Endodermal cell (in vitro differentiated cells): ENCODE measurements at regions not wholly inside any gene's neighbourhood (a gene's known extent, or its start where the extent isn't known, plus 50 kb on each side); places are given as distances from the start of the nearest gene placed in this dataset.
"Not testable (repeated sequence)": the region's sequence is repeated elsewhere in the genome, so short reads cannot be mapped to it uniquely, and the experiment has no call there.

Experiments
- DNase-seq: peaks from one replicate; pipeline ENCODE4 v3.0.0-alpha.2; 2017
- H3K27ac ChIP-seq: 2 replicates; pipeline ENCODE4 v1.5.1; 2013; ENCODE audit warnings: mild to moderate bottlenecking, low read depth, low read length, moderate library complexity
- H3K27me3 ChIP-seq: 2 replicates; pipeline ENCODE4 v1.6.1; 2013; ENCODE audit warnings: mild to moderate bottlenecking, low read length, moderate library complexity; ENCODE audit not compliant: insufficient read depth, control insufficient read depth, poor library complexity, severe bottlenecking
- H3K36me3 ChIP-seq: 2 replicates; pipeline ENCODE4 v1.7.0; 2013; ENCODE audit warnings: mild to moderate bottlenecking, low read length, moderate library complexity; ENCODE audit not compliant: control insufficient read depth, insufficient read depth
- H3K4me1 ChIP-seq: one replicate; pipeline ENCODE4 v1.7.0; 2013; ENCODE audit warnings: low read length; ENCODE audit not compliant: control insufficient read depth, insufficient read depth
- H3K4me3 ChIP-seq: 2 replicates; pipeline ENCODE4 v1.5.1; 2013; ENCODE audit warnings: mild to moderate bottlenecking, low read length, moderate library complexity
- H3K9ac ChIP-seq: 2 replicates; pipeline ENCODE4 v1.6.1; 2013; ENCODE audit warnings: mild to moderate bottlenecking, low read length, moderate library complexity; ENCODE audit not compliant: poor library complexity, severe bottlenecking; ENCODE audit errors: extremely low read depth
- H3K9me3 ChIP-seq: 2 replicates; pipeline ENCODE4 v1.6.1; 2013; ENCODE audit warnings: mild to moderate bottlenecking, low read length, moderate library complexity; ENCODE audit not compliant: control insufficient read depth
- H3K27ac Mint-ChIP-seq: 2 replicates; pipeline ENCODE4 v1.8.0; 2020; ENCODE audit warnings: mixed read lengths
- H3K27me3 Mint-ChIP-seq: 2 replicates; pipeline ENCODE4 v1.8.0; 2021; ENCODE audit warnings: mild to moderate bottlenecking, mixed read lengths; ENCODE audit not compliant: insufficient read depth
- H3K36me3 Mint-ChIP-seq: 2 replicates; pipeline ENCODE4 v1.8.0; 2020; ENCODE audit warnings: low read depth, mixed read lengths
- H3K4me1 Mint-ChIP-seq: 2 replicates; pipeline ENCODE4 v1.8.0; 2020; ENCODE audit warnings: mixed read lengths
- H3K4me3 Mint-ChIP-seq: 2 replicates; pipeline ENCODE4 v1.8.0; 2020; ENCODE audit warnings: mild to moderate bottlenecking, moderate library complexity, mixed read lengths
- H3K9me3 Mint-ChIP-seq: 2 replicates; pipeline ENCODE4 v1.8.0; 2020; ENCODE audit warnings: mild to moderate bottlenecking, mixed read lengths
- CTCF ChIP-seq: fragments of 200-600 bp; sonication (generic); conservative IDR thresholded peaks from 2 replicates; pipeline ENCODE4 v1.5.0; 2021; ENCODE audit warnings: antibody characterized with exemption, mild to moderate bottlenecking
- WGBS, 2 experiments: methylation state at CpG; one replicate each; pipeline versions ENCODE4 v1.1.5 to v1.1.7; 2013; ENCODE audit warnings: missing lambda C conversion rate in 2 of 2, mixed read lengths in 1 of 2; ENCODE audit not compliant: insufficient coverage in 1 of 2, insufficient read length in 1 of 2; 5-methylcytosine and 5-hydroxymethylcytosine counted together

- no peak overlapping the region for H3K4me3 ChIP-seq
- H3K9ac ChIP-seq, result no peak overlapping the region
- WGBS, 2 experiments, result 77 to 89% methylated on average over 3 to 11 of the region's 11 CpGs
- Mint-ChIP-seq H3K4me1 (no peaks in the 10 kb centered on the region), H3K36me3 (no peaks in the 10 kb centered on the region), H3K27me3 (peaks cover 9% of the 10 kb centered on the region), H3K27ac (no peak overlapping the region), H3K9me3 (peaks cover 72% of the 10 kb centered on the region), H3K4me3 (no peak overlapping the region)
- no peaks in the 10 kb centered on the region for H3K27me3 ChIP-seq
- no peaks in the 10 kb centered on the region for H3K36me3 ChIP-seq
- H3K4me1 ChIP-seq, result no peaks in the 10 kb centered on the region
- H3K9me3 ChIP-seq, result no peaks in the 10 kb centered on the region
- DNase-seq, result no peak
- H3K27ac ChIP-seq, result no peak overlapping the region
- no peak for TF ChIP-seq CTCF
Observed at GRCh38 chr10:130265542-130265941, 129.4 kb downstream of the GLRX3 start.

DNA sequence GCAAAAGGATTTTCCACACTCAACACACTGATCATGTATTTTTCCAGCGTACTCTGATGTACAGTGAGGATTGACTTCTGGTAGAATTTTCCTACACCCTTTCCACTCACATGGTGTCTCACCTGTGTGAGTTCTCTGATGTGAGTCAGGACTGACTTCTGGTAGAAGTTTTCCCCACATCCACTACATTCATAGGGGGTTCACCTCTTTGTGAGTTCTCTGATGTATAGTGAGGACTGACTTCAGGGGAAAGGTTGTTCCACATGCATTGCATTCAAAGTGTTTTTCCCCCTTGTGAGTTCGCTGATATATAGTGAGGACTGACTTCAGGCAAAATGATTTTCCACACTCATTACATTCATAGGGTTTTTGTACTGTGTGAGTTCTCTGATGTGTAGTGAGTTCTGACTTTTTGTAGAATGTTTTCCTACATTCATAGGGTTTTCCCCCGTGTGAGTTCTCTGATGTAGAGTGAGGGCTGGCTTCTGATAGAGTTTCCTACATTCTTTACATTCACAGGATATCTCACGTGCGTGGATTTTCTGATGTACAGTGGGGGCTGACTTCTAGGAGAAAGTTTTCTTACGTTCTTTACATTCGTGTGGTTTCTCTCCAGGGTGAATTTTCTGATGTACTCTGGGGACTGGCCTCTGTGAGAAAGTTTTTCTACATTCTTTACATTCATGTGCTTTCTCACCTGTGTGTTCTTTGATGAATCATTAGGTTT is 146.5 kb downstream of the GLRX3 start:
- H3K36me3 Mint-ChIP-seq, result peaks cover 8% of the 10 kb centered on the region
- DNase-seq, result no peak
- H3K9me3 Mint-ChIP-seq, result peaks cover 99% of the 10 kb centered on the region
- no peak overlapping the region for H3K27ac ChIP-seq
- no peak overlapping the region for H3K9ac ChIP-seq
- H3K4me3 Mint-ChIP-seq, result no peak overlapping the region
- H3K27me3 Mint-ChIP-seq, result peaks cover 4% of the 10 kb centered on the region
- no peak for TF ChIP-seq CTCF
- 68 to 80% methylated on average over 4 to 7 of the region's 7 CpGs for WGBS, 2 experiments
- no peak overlapping the region for H3K4me3 ChIP-seq
- peaks cover 90% of the 10 kb centered on the region for H3K9me3 ChIP-seq
- no peaks in the 10 kb centered on the region for H3K36me3 ChIP-seq
- no peaks in the 10 kb centered on the region for H3K27me3 ChIP-seq
- no peak overlapping the region for H3K27ac Mint-ChIP-seq
- H3K4me1 Mint-ChIP-seq, result no peaks in the 10 kb centered on the region
- no peaks in the 10 kb centered on the region for H3K4me1 ChIP-seq

DNA sequence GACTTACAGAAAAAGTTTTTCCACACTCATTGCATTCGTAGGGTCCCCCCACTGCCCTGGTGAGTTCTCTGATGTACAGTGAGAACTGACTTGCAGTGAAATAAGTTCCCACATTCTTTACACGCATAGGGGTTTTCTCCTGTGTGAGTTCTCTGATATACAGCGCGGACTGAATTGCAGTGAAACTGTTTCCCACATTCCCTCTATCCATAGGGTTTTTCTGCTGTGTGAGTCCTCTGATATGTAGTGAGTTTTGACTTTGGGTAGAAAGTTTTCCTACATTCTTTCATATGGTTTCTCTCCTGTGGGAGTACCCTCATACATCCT is 147.0 kb downstream of the GLRX3 start:
- Histone ChIP-seq H3K27me3 (no peaks in the 10 kb centered on the region), H3K36me3 (no peaks in the 10 kb centered on the region), H3K27ac (no peak overlapping the region), H3K4me3 (no peak overlapping the region), H3K9ac (no peak overlapping the region), H3K4me1 (no peaks in the 10 kb centered on the region), H3K9me3 (peaks cover 87% of the 10 kb centered on the region)
- Mint-ChIP-seq H3K27me3 (peaks cover 4% of the 10 kb centered on the region), H3K9me3 (peaks cover 97% of the 10 kb centered on the region), H3K4me1 (no peaks in the 10 kb centered on the region), H3K4me3 (no peak overlapping the region), H3K27ac (no peak overlapping the region), H3K36me3 (peaks cover 8% of the 10 kb centered on the region)
- no peak for TF ChIP-seq CTCF
- WGBS, 2 experiments, result 68 to 74% methylated on average over 4 of the region's 4 CpGs
- DNase-seq, result no peak

DNA sequence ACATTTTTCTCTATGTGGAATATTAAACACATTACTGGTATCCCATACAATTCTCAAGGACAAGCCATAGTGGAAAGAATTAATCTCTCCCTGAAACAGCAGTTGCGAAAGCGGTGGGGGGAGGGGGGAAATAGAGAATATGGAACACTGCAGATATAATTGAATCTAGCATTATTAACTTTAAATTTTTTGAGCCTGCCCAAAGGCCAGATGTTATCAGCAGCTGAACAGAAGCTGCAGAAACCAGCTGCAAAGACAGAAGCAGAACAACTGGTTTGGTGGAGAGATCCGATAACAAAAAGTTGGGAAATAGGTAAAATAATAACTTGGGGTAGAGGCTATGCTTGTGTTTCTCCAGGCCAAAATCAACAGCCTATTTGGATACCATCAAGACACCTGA is 159.6 kb downstream of the GLRX3 start:
- H3K4me3 ChIP-seq, H3K27ac ChIP-seq, H3K27me3 ChIP-seq, H3K4me3 Mint-ChIP-seq, H3K36me3 ChIP-seq, H3K36me3 Mint-ChIP-seq, H3K4me1 Mint-ChIP-seq, H3K9ac ChIP-seq, H3K27ac Mint-ChIP-seq, H3K4me1 ChIP-seq, DNase-seq, H3K27me3 Mint-ChIP-seq: not testable (repeated sequence)
- peaks cover 43% of the 10 kb centered on the region for H3K9me3 ChIP-seq
- WGBS, 2 experiments, result 89% methylated on average over 1 of the region's 3 CpGs; no CpG with 5 or more reads in 1 of the 2 experiments
- peaks cover 87% of the 10 kb centered on the region for H3K9me3 Mint-ChIP-seq
